Activated CD8-positive, alpha-beta memory T cell treated with anti-CD3 and anti-CD28 coated beads, Interleukin-2, amount 50 U/mL, for 48 hours (primary cell): ENCODE measurements at regions not wholly inside any gene's neighbourhood (a gene's known extent, or its start where the extent isn't known, plus 50 kb on each side); places are given as distances from the start of the nearest gene placed in this dataset.
"Not testable (repeated sequence)": the region's sequence is repeated elsewhere in the genome, so short reads cannot be mapped to it uniquely, and the experiment has no call there.

ENCODE experiments used
- DNase-seq: peaks from one replicate; pipeline ENCODE4 v3.0.0-alpha.2; 2020

DNA sequence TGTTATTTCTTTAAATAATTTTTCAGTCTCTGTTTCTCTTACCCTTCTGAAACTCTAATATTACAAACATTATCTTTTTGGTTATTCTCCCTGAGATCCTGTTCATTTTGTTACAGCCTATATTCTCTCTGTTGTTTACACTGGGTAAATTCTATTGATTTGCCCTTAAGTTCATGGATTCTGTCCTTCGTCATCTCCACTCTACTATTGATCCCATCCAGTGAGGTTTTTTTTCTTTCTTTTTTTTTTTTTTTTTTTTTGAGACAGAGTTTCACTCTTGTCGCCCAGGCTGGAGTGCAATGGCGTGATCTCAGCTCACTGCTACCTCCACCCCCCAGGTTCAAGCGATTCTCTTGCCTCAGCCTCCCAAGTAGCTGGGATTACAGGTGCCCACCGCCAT is 393.9 kb downstream of the ZNF674 start:
- DNase-seq, result not testable (repeated sequence)

DNA sequence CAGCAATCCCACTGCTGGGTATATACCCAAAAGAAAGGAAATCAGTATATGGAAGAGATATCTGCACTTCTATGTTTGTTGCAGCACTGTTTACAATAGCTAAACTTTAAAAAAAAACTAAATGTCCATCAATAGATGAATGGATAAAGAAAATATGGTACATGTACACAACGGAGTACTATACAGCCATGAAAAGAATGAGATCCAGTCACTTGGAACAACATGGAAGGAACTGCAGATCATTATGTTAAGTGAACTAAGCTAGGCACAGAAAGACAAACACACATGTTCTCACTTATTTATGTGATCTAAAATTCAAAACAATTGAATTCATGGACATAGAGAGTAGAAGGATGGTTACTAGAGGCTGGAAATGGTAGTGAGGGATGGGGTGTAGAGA is 400.7 kb downstream of the ZNF674 start:
- DNase-seq, result no peak

DNA sequence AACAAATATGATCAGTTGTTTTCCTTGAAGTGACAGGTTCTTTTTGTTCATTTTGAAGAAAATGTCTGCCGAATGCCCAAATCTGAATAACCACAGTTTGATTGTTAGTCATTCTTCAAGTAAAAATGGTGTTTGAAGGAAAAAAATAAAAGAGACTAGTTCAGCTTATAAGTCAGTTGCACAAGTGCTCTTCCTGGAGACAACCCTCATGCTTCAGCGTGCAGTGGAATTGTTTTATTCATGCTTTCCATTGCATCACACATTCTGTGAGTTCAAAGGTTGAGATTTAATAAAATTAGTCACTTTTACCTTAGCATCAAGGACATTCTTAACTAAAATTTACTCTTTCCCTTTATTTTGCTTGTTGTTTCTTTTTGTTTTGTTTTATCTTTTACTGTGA is 404.9 kb downstream of the ZNF674 start:
- no peak for DNase-seq

DNA sequence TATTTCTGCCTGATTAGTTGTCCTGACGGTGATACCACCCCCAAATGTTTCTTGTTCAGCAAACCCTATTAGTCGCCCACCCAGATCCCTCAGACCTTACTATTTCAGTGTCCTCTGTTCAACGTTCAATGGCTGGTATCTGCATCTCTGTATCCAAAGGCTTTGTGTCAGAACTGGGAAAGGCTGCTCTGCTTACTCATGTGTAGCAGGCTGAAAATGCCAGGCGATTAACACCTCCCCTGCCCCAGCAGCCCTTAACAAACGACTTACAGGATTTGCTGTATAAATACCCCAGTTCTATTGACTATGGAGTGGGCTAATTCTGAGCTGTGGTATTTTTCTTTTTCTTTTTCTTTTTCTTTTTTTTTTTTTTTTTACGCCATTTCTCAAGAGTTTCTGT is 415.0 kb downstream of the ZNF674 start:
- DNase-seq, result no peak

DNA sequence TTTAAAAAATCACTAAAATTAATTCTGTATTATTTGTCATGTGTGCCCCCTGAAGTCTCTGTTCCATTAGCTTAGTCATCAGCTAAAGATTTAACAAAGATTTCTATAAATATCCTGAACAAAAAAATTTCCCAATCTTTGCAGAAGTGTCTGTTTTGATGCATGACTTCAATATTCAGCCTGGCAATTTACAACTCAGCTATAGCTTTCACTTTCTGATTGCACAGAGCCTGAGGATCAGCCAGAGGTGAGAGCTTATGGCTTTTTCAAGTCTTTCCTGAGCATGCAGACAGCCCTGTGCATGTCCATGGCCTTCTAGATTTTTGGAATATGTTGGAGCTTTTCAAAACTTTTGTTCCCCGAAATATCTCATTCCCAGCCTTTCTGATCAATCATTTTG is 420.1 kb downstream of the ZNF674 start:
- DNase-seq, result no peak

DNA sequence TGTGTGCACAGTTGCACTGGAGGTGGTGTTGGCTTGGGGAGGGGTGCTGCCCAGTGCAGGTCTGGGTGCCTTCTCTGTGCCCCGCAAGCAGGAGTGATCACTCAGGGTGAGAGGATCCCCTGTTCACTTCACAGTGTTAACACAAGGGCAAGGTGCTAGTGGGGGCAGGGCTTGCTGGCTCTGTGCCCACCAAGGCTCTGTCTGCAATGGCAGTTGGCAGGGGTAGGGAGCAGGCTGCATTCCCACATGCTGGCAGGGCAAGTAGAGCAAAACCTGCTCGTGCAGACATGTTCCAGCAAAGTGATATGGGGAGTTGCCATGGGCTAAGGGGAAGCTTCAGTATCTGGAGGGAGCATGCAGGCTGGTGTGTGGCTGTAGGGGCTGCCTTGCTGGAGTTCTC is 428.0 kb downstream of the ZNF674 start:
- no peak for DNase-seq

DNA sequence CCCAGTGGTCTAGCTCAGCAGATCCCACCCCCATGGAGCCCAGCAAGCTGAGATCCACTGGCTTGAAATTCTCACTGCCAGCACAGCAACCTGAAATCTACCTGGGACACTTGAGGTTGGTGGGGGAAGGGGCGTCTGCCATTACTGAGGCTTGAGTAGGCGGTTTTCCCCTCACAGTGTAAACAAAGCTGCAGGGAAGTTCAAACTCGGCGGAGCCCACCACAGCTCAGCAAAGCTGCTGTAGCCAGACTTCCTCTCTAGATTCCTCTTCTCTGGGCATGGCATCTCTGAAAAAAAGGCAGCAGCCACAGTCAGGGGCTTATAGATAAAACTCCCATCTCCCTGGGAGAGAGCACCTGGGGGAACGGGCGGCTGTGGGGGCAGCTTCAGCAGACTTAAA is 457.9 kb downstream of the ZNF674 start:
- not testable (repeated sequence) for DNase-seq

DNA sequence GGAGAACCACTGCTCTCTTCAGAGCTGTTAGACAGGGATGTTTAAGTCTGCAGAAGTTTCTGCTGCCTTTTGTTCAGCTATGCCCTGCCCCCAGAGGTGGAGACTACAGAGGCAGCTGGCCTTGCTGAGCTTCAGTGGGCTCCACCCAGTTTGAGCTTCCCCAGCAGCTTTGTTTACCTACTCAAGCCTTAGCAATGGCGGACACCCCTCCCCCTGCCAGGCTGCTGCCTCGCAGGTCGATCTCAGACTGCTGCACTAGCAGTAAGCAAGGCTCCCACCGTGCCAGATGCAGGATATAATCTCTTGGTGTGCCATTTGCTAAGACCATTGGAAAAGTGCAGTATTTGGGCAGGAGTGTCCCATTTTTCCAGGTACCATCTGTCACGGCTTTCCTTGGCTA is 465.1 kb downstream of the ZNF674 start:
- DNase-seq, result not testable (repeated sequence)

DNA sequence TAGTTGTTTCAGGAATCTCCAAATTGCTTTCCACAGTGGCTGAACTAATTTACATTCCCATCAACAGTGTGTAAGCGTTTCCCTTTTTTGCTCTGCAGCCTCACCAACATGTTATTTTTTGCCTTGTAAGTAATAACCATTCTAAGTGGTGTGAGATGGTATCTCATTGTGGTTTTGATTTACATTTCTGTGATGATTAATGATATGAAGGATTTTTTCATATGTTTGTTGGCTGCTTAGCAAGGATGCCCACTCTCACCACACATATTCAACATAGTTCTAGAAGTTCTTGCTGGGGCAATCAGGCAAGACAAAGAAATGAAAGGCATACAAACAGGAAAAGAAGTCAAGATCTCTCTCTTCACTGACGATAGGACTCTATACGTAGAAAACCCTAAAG is 472.4 kb downstream of the ZNF674 start:
- no peak for DNase-seq

DNA sequence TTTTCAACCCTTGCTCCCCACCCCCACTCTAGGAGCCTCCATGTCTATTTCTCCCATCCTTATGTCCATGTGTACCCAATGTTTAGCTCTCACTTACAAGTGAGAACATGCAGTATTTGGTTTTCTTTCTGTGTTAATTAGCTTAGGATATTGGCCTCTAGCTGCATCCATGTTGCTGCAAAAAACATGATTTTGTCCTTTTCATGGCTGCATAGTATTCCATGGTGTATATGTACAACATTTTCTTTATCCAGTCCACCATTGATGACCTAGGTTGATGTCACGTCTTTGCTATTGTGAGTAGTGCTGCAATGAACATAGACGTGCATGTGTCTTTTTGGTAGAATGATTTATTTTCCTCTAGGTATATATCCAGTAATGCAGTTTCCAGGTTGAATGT is 472.8 kb downstream of the ZNF674 start:
- DNase-seq, result no peak

DNA sequence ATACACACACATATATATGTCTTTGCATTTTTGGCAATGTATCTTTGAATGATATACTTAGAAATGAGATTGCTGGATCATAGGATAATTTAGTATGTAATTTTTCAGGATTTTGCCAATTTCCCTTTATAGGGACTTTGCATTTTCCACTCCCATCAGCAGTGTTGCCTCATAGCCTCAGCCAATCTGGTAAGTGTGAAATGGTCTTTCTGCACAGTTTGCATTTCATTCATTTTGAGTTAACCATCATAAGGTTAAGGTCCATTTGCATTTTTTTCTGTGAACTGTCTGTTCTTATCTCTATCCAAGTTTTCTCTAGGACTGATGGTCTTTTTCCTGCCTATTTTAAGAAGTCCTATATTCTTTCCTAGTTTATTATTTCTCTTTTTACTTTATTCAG is 474.8 kb downstream of the ZNF674 start:
- no peak for DNase-seq

DNA sequence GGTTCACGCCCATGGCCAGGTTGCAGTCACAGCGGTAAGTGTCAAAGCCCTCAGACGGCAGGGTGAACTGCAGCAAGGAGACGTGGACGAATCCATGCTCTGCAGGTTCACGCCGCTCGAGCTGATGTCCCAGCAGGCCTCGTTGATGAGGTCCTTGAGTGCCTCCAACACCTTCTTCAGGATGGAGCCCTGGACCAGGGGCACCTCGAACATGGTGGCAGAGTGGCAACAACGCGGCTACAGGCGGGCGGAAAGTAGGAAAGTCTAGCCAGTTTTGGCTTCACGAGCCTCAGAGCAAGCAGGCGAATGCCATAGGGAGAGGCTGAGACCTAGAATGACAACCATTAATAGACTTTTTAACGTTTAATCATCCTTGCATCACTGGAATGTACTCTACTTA is 485.9 kb downstream of the ZNF674 start:
- DNase-seq, result no peak

DNA sequence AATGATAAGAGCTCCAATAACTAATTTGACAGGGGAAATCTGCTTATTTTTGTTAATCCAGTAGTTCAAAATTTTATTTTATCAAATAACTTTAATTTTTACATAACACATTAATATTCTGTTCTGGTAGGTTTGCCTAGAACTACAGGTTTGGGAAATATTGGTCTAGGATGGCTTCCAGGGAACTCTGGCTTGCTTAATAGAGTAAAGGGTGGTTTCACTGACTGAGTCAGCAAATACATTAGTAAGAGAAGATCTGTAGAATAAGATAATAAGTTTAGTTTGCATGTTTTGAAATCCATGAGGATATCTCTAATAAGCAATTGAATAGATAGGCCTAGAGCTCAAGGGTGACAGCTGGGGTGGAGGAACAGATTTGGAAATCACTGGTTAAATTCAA is 500.7 kb downstream of the ZNF674 start:
- no peak for DNase-seq

DNA sequence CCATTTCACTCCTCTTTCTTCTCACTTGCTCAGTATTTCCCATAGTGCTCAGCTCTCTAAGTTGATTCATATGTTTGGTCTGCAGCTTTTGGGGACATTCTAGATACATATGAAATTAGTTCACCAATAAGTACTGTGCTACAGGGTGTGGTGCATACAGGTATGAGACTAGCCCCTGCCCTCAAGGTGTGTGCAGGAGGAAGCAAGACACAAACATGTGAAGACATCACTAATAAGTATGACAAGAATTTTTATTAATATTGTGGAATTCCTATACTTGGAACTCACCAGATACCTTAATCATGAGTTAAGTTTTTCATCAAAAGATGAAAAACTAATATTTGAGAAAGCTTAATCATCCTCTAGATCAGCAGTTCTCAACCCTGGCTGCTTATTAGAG is 505.2 kb downstream of the ZNF674 start:
- DNase-seq, result no peak

DNA sequence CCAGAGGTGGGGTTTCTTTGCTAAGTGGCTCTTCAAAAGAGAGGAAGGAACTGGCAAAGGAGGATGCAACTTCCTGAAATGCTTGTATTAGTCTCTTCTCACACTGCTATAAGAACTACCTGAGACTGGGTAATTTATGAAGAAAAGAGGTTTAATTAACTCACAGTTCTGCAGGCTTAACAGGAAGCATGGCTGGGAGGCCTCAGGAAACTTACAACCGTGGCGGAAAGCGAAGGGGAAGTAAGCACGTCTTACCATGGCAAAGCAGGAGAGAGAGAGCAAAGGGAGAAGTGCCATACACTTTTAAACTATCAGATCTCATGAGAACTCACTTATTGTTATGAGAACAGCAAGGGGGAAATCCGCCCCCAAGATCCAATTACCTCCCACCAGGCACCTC is 505.7 kb downstream of the ZNF674 start:
- no peak for DNase-seq

DNA sequence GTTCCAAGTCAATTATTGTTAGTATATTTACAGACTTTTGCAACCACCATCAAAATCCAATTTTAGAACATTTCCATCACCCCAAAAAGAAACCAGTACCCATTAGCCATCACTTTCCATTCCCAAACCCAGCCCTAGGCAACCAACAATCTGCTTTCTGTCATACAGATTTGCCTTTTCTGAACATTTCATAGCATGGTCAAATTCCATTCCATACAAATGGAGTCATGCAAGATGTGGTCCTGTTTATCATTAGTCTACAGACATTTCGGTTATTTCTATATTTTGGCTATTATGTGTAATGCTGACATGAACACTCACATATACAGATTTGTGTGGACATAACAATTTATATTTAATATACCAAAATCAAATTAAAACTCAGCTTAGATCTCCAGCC is 508.7 kb downstream of the ZNF674 start:
- DNase-seq, result no peak

DNA sequence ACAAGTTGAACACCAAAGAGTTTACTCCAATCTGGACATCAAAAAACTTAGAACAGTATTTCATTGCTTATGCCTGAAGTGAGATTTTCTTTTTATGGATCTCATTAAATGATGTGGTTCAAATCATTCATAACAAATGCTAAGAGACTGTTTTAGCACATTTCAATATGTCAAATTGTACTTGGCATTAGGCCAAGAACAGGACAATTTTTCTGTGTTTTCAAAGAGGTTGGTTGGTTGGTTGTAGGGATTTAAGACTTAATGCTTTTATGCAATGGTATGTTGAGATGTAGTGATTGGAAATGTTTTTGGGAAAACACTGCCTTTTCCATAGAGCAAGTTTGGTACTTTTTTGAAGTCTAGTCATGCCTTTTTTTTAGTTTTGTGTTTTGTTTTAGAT is 510.4 kb downstream of the ZNF674 start:
- no peak for DNase-seq

DNA sequence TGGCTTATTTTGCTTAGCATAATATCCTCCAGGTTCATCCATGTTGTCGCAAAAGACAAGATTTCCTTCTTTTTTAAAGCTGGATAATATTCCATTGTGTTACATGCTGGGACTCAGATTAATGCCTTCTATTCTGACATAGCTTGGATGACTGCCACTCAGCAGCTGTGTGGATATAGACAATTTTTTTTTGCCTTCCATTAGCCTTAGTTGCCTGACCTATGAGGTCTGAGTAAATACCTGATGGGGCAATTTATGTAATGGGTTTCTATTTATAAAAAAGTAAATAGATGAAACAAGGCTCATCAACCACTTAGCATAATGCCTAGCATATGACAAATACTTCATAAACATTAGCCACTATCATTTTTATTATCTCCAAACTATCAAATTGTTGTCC is 515.4 kb downstream of the ZNF674 start:
- DNase-seq, result no peak

DNA sequence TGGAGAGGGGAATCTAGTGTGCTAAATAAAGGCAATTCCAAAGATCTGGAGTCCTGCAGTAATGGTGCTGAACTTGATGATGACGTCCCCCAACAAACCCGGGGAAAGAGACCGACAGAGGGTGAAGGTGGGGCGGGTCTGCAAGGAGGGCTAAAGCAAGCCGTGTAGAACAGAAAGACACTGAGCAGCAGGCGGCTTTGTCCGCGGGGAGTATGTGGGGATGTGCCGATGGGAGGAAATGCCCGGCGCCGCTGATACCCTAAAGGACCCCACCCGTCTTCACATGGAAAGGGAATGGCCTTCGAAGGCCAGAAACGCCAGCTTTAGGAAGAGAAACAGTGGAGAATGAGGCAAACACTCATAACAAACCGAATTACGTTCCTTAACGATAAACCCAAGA is 528.9 kb downstream of the ZNF674 start:
- no peak for DNase-seq

DNA sequence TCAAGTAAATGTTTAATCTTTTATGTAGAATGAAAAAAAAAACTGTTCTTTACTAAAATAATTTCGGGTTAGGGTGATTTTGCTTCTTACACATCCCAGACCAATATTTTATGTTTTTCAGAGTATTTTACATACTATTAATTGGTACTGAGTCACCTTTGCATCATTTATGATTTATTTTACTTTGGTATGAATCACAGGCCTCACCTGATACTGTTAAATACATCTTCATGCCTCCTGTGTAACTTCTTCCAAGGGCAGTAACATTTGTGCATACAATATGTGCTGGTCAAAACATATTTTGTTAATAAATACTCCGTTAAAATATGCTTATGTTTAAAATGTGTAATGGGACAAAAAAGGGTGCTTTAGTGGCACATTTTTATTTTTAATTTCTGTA is 529.6 kb downstream of the ZNF674 start:
- no peak for DNase-seq

DNA sequence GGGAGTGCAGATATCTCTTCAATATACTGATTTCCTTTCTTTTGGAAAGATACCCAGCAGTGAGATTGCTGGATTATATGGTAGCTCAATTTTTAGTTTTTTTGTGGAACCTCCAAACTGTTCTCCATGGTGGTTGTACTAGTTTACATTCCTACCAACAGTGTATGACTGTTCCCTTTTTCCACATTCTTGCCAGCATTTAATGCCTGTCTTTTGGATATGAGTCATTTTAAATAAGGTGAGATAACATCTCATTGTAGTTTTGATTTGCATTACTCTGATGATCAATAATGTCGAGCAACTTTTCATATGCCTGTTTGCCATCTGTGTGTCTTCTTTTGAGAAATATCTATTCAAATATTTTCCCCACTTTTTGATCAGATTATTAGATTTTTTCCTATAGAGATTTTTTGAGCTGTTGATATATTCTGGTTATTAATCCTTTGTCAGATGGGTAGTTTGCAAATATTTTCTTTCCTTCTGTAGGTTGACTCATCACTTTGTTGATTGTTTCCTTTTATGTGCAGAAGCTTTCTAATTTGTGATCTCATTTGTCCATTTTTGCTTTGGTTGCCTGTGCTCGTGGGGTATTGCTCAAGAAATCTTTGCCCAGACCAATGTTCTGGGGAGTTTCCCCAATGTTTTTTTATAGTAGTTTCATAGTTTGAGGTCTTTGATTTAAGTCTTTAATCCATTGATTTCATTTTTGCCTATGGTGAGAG is 552.7 kb downstream of the ZNF674 start:
- no peak for DNase-seq

DNA sequence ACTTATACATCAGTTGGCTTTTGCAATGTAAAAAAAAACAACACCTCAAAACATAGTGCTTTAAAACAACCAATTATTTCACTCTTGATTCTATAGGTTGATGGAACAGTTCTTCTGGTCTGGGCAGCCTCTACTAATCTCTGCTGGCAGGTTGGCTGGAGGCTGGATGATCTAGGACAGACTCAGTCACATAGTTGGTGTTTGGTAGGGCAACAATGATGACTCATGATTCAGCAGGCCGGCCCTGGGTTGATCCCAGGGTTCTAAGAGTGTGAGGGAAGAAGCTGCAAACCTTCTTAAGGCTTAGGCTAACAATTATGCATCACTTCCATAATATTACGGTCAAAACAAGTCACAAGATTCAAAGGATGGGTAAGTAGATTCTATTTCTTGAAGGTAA is 558.2 kb downstream of the ZNF674 start:
- DNase-seq, result no peak

DNA sequence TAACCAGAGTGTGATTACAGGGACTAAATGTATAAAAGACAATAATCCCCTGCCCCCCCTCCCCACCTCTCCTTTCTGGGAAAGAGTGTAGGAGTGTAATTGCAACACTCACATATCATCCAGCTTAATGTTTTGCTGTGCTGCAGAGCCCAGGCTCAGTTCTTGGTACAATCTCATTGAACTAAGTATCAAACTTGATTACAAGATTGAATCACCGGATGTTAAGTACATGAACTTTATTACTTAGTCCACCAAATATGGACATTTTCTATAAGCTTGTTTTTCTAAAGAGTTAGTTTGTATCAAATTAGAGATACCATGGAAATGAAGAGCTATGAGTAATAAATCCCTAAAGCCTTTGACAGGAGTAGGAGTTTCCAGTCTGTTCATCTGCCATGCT is 559.1 kb downstream of the ZNF674 start:
- no peak for DNase-seq

DNA sequence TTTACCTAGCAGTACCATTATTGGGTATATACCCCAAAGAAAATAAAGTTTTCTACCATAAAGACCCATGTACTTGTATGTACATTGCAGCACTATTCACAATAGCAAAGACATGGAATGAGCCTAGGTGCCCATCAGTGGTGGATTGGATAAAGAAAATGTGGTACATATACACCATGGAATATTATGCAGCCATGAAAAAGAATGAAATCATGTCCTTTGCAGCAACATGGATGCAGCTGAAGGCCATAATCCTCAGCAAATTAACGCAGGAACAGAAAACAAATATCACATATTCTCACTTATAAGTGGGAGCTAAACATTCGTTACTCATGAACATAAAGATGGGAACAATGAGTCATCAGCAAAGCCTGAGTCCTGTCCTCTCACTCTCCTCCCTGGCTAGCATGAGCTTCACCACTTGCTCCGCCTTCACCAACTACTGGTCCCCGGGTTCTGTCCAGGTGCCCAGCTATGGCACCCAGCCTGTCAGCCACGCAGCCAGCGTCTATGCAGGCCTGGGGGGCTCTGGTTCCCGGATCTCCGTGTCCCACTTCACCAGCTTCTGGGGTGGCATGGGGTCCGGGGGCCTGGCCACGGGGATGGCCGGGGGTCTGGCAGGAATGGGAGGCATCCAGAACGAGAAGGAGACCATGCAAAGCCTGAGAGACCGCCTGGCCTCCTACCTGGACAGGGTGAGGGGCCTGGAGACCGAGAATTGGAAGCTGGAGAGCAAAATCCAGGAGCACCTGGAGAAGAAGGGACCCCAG is 562.1 kb downstream of the ZNF674 start:
- DNase-seq, result not testable (repeated sequence)

DNA sequence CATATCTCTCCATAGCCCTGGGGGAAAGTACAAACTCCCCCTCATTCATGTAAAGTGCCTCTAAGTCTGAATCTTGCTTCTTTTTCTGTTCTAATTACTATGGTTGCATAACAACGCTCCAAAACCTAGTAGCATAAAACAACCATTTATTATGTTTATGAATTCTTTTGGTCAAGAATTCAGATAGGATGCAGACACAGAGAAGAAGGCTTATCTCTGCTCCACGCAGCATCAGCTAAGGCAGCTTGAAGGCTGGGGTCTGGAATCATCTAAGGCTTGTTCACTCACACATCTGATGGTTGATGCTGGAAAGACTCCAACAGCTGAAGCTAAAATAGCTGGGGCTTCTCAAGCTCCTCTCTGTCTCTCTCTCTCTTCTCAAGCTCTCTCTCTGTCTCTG is 564.5 kb downstream of the ZNF674 start:
- no peak for DNase-seq
